WTC11 (cell line): ENCODE measurements at regions not wholly inside any gene's neighbourhood (a gene's known extent, or its start where the extent isn't known, plus 50 kb on each side); places are given as distances from the start of the nearest gene placed in this dataset.
A peak's percentile ranks its signal among the peaks of the same experiment; 100 is the strongest.

Experiments used
- ATAC-seq: fragments of 200-7000 bp; cut with Tn5 transposase; 2 replicates; pipeline ENCODE4 v1.10.0; 2021; ENCODE audit warnings: mild to moderate bottlenecking, moderate library complexity
- CTCF ChIA-PET: fragments of 300-600 bp; sonication (Branson Sonifier 250); formaldehyde crosslinking; loops from one replicate; lab custom pipeline; 2021; ENCODE audit warnings: antibody characterized with exemption; lab: Charles Lee
- POLR2A ChIA-PET: fragments of 350-600 bp; sonication (Branson Sonifier 250); formaldehyde crosslinking; loops from one replicate; lab custom pipeline; 2021; ENCODE audit warnings: antibody characterized with exemption; lab: Charles Lee
- DNase-seq: peaks from one replicate; pipeline ENCODE4 v3.0.0; 2021; ENCODE audit warnings: low spot score
- H3K27ac Mint-ChIP-seq: 2 replicates; pipeline ENCODE4 v1.8.0; 2021; ENCODE audit warnings: mixed read lengths
- H3K27me3 Mint-ChIP-seq: 2 replicates; pipeline ENCODE4 v1.8.0; 2021; ENCODE audit warnings: low read depth, mild to moderate bottlenecking, moderate library complexity, mixed read lengths
- H3K36me3 Mint-ChIP-seq: 2 replicates; pipeline ENCODE4 v1.8.0; 2021; ENCODE audit warnings: mixed read lengths
- H3K4me1 Mint-ChIP-seq: 2 replicates; pipeline ENCODE4 v1.8.0; 2022; ENCODE audit warnings: mixed read lengths
- H3K4me3 Mint-ChIP-seq: 2 replicates; pipeline ENCODE4 v1.8.0; 2021; ENCODE audit warnings: mild to moderate bottlenecking, moderate library complexity, mixed read lengths
- H3K9me3 Mint-ChIP-seq: 2 replicates; pipeline ENCODE4 v1.8.0; 2021; ENCODE audit warnings: mixed read lengths
- ATF3 ChIP-seq: sonication (generic); formaldehyde crosslinking; conservative IDR thresholded peaks from 2 replicates; pipeline ENCODE4 v1.8.1; 2022; ENCODE audit warnings: mild to moderate bottlenecking, missing genetic modification reagents
- CREM ChIP-seq: sonication (generic); formaldehyde crosslinking; IDR thresholded peaks from 2 replicates; pipeline ENCODE4 v1.8.1; 2022; ENCODE audit warnings: mild to moderate bottlenecking, missing genetic modification reagents, moderate library complexity
- E2F4 ChIP-seq: sonication (generic); formaldehyde crosslinking; IDR thresholded peaks from 2 replicates; pipeline ENCODE4 v1.8.1; 2022; ENCODE audit warnings: low read depth, mild to moderate bottlenecking, moderate library complexity, missing genetic modification reagents, borderline replicate concordance
- HMGXB4 ChIP-seq: sonication (generic); formaldehyde crosslinking; IDR thresholded peaks from 2 replicates; pipeline ENCODE4 v1.8.1; 2023; ENCODE audit warnings: mild to moderate bottlenecking, moderate library complexity, missing genetic modification reagents
- JUN ChIP-seq: sonication (generic); formaldehyde crosslinking; IDR thresholded peaks from 2 replicates; pipeline ENCODE4 v1.8.0; 2023; ENCODE audit warnings: mild to moderate bottlenecking, missing genetic modification reagents
- MXD4 ChIP-seq: fragments of 250-450 bp; sonication (Bioruptor Pico); IDR thresholded peaks from 2 replicates; pipeline ENCODE4 v1.8.0; 2021; ENCODE audit warnings: mild to moderate bottlenecking, moderate library complexity, borderline replicate concordance
- NFYB ChIP-seq: sonication (generic); formaldehyde crosslinking; conservative IDR thresholded peaks from 2 replicates; pipeline ENCODE4 v1.8.0; 2022; ENCODE audit warnings: low read depth, missing genetic modification reagents
- RELA ChIP-seq: sonication (generic); formaldehyde crosslinking; IDR thresholded peaks from 2 replicates; pipeline ENCODE4 v1.8.1; 2022; ENCODE audit warnings: missing genetic modification reagents, mild to moderate bottlenecking, borderline replicate concordance
- STAT6 ChIP-seq: sonication (generic); formaldehyde crosslinking; conservative IDR thresholded peaks from 2 replicates; pipeline ENCODE4 v1.8.1; 2023; ENCODE audit warnings: mild to moderate bottlenecking, low read depth, missing genetic modification reagents, moderate library complexity
- ZNF121 ChIP-seq: sonication (generic); formaldehyde crosslinking; IDR thresholded peaks from 2 replicates; pipeline ENCODE4 v1.8.0; 2023; ENCODE audit warnings: missing genetic modification reagents
- ZNF317 ChIP-seq: sonication (generic); formaldehyde crosslinking; IDR thresholded peaks from 2 replicates; pipeline ENCODE4 v1.8.1; 2023; ENCODE audit warnings: low read depth, mild to moderate bottlenecking, moderate library complexity, missing genetic modification reagents, borderline replicate concordance
- TF ChIP-seq, protein P1 (sequence below): sonication (generic); formaldehyde crosslinking; IDR thresholded peaks from 2 replicates; pipeline ENCODE4 v1.8.0; 2022; ENCODE audit warnings: missing genetic modification reagents
- TF ChIP-seq, protein P2 (sequence below): sonication (generic); formaldehyde crosslinking; IDR thresholded peaks from 2 replicates; pipeline ENCODE4 v1.8.1; 2022; ENCODE audit warnings: mild to moderate bottlenecking, moderate library complexity, missing genetic modification reagents
- TF ChIP-seq, protein P3 (sequence below): sonication (generic); formaldehyde crosslinking; IDR thresholded peaks from 2 replicates; pipeline ENCODE4 v1.8.0; 2022; ENCODE audit warnings: mild to moderate bottlenecking, missing genetic modification reagents
- TF ChIP-seq, protein P4 (sequence below): sonication (generic); formaldehyde crosslinking; IDR thresholded peaks from 2 replicates; pipeline ENCODE4 v1.8.0; 2022; ENCODE audit warnings: mild to moderate bottlenecking, missing genetic modification reagents

DNA sequence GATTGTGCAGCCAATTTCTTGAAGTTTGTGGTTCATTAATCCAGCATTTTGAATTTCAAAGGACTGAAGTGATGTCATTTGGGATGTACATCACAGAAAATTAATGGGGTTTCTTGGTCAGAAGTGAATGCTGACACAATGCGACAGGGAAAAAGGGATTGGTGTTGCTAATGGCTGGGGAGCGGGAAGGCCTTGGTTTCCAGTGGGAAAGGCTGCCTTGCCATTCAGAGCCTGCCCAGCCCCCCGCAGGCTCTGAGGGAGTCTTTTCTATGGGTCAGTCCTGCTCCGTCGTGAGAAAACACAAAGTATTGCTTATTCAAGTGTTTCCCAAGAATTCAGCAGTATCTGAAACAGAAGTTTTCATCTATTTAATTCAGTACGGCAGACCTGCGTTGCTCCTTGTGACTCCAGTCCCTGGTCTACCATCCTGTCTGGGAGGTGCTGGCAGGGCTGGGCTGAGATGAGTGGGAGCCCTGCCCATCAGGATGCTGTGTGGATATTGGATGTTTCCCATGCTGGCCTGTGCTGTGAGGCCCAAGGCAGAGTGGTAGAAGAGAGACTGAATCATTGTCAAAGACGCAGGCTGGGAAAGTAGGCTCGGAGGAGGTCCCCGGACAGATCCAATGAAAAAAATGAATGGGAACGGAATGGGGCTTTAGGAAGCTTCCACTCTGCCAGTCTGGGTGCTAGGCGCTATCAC, 111.2 kb upstream of the KLHL25 start:
- Mint-ChIP-seq H3K27ac (no peak overlapping the region), H3K4me1 (peaks cover 39% of the 10 kb centered on the region), H3K27me3 (peaks cover 17% of the 10 kb centered on the region), H3K36me3 (no peaks in the 10 kb centered on the region), H3K4me3 (no peak overlapping the region), H3K9me3 (no peaks in the 10 kb centered on the region; the same call in 1 of the 2 replicates)
- ChIA-PET POLR2A (no interaction called here), CTCF (interaction anchor here (1.2 kb wide), 1 partner anchor 95 kb away, joined by 3 read pairs; no protein-coding TSS in a partner anchor)
- DNase-seq (no peak), ATAC-seq (peak; percentile 63)
- no peak for TF ChIP-seq E2F4 (CRISPR knock-in tag)

DNA sequence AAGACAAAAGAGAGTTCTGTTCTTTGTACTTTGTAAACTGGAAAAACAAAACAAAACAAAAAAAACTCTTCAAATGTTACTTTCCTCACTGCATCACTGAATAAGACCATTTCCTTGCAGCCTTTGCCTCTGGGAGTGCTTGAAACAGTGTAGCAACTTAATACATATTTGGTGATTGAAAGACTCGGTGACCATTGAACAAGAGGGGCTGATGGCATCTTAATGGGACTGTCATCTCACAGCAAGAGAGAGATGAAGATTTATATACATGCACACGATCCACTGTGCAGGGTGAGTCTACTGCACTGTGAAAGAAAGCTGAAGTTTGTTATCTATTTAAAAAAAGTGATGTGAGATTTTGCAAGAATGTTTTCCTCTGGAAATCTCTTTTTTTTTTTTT, 111.9 kb upstream of the KLHL25 start:
- Mint-ChIP-seq H3K27ac (no peak overlapping the region), H3K27me3 (peaks cover 12% of the 10 kb centered on the region)
- ATAC-seq (no peak), DNase-seq (no peak)
- CTCF ChIA-PET, result interaction anchor here (1.2 kb wide), 1 partner anchor 94 kb away, joined by 3 read pairs; no protein-coding TSS in a partner anchor
- POLR2A ChIA-PET, result interaction anchor here (0.6 kb wide), 1 partner anchor 649 kb away, joined by 3 read pairs; no protein-coding TSS in a partner anchor
- no peak for TF ChIP-seq ZNF121 (CRISPR knock-in tag)
- no peak for TF ChIP-seq HMGXB4 (CRISPR knock-in tag)
- TF ChIP-seq, protein P1, sequence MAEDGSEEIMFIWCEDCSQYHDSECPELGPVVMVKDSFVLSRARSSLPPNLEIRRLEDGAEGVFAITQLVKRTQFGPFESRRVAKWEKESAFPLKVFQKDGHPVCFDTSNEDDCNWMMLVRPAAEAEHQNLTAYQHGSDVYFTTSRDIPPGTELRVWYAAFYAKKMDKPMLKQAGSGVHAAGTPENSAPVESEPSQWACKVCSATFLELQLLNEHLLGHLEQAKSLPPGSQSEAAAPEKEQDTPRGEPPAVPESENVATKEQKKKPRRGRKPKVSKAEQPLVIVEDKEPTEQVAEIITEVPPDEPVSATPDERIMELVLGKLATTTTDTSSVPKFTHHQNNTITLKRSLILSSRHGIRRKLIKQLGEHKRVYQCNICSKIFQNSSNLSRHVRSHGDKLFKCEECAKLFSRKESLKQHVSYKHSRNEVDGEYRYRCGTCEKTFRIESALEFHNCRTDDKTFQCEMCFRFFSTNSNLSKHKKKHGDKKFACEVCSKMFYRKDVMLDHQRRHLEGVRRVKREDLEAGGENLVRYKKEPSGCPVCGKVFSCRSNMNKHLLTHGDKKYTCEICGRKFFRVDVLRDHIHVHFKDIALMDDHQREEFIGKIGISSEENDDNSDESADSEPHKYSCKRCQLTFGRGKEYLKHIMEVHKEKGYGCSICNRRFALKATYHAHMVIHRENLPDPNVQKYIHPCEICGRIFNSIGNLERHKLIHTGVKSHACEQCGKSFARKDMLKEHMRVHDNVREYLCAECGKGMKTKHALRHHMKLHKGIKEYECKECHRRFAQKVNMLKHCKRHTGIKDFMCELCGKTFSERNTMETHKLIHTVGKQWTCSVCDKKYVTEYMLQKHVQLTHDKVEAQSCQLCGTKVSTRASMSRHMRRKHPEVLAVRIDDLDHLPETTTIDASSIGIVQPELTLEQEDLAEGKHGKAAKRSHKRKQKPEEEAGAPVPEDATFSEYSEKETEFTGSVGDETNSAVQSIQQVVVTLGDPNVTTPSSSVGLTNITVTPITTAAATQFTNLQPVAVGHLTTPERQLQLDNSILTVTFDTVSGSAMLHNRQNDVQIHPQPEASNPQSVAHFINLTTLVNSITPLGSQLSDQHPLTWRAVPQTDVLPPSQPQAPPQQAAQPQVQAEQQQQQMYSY, result no peak
- TF ChIP-seq, protein P2, sequence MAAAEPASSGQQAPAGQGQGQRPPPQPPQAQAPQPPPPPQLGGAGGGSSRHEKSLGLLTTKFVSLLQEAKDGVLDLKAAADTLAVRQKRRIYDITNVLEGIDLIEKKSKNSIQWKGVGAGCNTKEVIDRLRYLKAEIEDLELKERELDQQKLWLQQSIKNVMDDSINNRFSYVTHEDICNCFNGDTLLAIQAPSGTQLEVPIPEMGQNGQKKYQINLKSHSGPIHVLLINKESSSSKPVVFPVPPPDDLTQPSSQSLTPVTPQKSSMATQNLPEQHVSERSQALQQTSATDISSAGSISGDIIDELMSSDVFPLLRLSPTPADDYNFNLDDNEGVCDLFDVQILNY (CRISPR knock-in tag), result no peak
- TF ChIP-seq, protein P3, sequence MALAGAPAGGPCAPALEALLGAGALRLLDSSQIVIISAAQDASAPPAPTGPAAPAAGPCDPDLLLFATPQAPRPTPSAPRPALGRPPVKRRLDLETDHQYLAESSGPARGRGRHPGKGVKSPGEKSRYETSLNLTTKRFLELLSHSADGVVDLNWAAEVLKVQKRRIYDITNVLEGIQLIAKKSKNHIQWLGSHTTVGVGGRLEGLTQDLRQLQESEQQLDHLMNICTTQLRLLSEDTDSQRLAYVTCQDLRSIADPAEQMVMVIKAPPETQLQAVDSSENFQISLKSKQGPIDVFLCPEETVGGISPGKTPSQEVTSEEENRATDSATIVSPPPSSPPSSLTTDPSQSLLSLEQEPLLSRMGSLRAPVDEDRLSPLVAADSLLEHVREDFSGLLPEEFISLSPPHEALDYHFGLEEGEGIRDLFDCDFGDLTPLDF (CRISPR knock-in tag), result no peak
- TF ChIP-seq, protein P4, sequence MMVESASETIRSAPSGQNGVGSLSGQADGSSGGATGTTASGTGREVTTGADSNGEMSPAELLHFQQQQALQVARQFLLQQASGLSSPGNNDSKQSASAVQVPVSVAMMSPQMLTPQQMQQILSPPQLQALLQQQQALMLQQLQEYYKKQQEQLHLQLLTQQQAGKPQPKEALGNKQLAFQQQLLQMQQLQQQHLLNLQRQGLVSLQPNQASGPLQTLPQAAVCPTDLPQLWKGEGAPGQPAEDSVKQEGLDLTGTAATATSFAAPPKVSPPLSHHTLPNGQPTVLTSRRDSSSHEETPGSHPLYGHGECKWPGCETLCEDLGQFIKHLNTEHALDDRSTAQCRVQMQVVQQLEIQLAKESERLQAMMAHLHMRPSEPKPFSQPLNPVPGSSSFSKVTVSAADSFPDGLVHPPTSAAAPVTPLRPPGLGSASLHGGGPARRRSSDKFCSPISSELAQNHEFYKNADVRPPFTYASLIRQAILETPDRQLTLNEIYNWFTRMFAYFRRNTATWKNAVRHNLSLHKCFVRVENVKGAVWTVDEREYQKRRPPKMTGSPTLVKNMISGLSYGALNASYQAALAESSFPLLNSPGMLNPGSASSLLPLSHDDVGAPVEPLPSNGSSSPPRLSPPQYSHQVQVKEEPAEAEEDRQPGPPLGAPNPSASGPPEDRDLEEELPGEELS (CRISPR knock-in tag), result no peak
- TF ChIP-seq ZNF317 (CRISPR knock-in tag), result no peak
- no peak for TF ChIP-seq STAT6 (CRISPR knock-in tag)
- no peak for TF ChIP-seq JUN
- no peak for TF ChIP-seq MXD4
- no peak for TF ChIP-seq NFYB (CRISPR knock-in tag)
- TF ChIP-seq CREM (CRISPR knock-in tag), result no peak
- TF ChIP-seq RELA (CRISPR knock-in tag), result no peak
- TF ChIP-seq ATF3 (CRISPR knock-in tag), result no peak
- TF ChIP-seq, all 79 proteins: peak for 0
- Mint-ChIP-seq H3K4me3 (no peak overlapping the region), H3K9me3 (no peaks in the 10 kb centered on the region; the same call in 1 of the 2 replicates), H3K4me1 (peaks cover 35% of the 10 kb centered on the region), H3K36me3 (no peaks in the 10 kb centered on the region)
